ENCODE measurements at regions not wholly inside any gene's neighbourhood (a gene's known extent, or its start where the extent isn't known, plus 50 kb on each side); places are given as distances from the start of the nearest gene placed in this dataset.
A peak's percentile ranks its signal among the peaks of the same experiment; 100 is the strongest.
"Not testable (repeated sequence)": the region's sequence is repeated elsewhere in the genome, so short reads cannot be mapped to it uniquely, and the experiment has no call there.

DNA sequence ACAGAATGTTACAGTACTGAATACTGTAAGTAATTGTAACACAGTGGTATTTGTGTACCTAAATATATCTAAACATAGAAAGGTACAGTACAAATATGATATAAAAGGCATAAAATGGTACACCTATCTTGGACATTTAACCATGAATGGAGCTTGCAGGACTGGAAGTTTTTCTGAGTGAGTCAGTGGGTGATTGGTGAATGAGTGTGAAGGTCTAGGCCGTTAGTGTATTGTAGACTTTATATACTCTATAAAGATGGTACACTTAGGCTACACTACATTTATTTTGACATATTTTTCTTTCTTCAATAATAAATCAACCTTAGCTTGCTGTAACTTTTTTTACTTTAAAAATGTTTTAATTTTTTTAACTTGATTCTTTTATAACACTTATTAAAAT, 422.5 kb upstream of the FSTL5 start:
- no peak for DNase-seq

DNA sequence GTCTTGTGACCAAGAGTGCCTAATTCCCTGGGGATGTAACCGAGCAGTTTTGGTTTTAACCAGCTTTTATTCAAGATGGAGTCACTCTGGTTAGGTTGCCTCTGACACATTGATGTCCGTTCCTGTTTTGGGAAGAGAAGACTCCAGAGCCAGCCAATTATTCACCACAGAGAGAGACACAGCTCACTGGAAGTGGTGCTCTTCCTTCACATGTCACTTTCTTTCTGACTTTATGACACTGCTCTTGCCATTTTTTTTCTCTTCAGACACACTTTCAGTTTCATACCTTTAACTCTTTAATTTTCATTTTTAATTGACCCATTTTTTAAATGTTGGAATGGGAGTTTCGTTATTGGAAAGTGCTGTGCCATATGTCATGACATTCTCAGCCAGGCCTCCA, 418.4 kb upstream of the FSTL5 start:
- no peak for DNase-seq

DNA sequence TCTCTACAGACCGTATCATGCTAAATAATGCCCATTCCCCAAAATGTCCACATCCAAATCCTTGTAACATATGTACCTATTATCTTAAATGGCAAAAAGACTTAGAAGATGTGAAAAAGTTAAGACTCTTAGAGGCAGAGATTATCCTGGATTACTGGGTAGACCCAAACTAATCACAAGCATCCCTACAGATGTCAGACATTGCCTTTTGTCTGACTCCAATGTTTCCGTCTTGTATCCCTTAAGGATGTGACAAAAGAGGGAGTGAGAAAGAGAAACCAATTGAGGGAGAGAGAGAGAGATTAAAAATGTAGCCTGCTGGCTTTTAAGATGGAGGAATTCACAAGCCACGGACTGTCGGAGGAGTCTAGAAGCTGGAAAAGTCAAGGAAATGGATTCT, 401.9 kb upstream of the FSTL5 start:
- no peak for DNase-seq

DNA sequence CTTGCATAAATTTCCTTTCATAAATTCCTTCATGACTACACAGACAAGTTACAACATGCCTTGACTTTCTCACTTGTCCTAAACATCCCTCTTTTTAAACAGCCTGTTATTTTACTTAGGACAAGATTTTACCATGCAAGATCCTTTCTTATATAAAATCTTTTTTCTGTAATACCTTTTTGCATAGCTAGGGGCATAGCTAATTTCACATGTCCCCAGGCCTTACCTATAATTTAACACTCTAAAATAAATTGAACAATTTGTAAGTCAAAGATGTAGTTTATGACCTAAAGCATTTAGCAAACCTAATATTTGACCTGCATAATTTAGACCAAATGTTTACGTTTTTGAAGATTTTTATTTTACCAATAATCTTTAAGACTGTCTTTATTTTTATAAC, 396.3 kb upstream of the FSTL5 start:
- no peak for DNase-seq

- DNase-seq = no peak
These were observed 393.8 kb upstream of the FSTL5 start for GRCh38 chr4:162557516-162558106.

- no peak for DNase-seq
These were observed 371.3 kb upstream of the FSTL5 start for GRCh38 chr4:162535121-162535520.

DNA sequence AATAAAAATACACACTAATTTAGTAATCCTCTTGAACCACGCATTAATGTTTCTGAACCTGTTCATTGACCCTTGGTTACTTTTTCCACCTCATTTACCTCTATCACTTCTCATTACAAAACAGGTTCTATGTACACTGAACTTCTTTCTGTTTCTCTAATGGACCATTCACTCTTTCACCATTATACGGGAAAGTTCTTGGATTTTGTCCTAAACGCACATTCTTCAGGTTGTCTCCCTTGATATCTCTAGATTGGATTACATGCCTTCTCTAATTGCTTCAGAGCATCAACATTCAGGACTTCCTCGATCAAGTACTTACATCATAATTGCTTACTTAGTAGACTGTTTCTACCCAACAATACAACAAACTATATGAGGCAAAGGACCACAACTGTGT, 359.4 kb upstream of the FSTL5 start:
- DNase-seq = no peak

DNA sequence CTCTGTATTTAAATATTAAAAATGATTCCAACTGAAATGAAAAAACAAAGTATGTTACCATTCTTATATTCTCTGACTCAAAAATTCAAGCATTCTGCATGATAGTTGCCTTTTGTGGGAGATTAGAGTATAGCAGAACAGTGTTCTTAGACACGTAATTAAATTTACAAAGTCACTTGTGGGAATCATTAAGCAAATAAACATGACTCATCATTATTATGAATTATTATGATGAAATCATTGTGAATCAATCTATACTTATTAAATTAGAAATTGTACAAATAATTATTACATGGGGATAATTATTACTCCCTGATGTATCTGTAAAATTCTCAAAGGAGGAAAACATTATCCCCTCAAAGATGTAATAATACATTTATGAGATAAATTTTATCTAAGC, 358.9 kb upstream of the FSTL5 start:
- no peak for DNase-seq

DNA sequence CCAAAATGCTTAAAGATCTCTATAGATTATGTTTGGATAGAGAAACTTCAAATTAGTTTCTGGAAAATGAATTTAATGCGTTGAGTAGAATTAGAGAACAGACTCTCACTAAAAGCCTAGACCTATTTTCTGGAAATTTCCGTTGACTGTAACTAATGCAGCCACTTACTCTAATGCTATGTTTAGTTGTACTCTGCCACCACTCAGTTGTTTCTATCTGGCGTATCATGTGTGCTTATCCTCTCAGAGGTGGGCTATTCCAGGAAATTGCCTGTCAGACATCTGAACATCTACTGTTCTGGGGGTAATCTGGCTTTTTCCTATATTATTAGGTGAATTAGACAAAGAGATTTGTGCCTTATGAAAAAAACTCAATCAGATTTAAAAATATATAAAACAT, 347.1 kb upstream of the FSTL5 start:
- DNase-seq = no peak

- no peak for DNase-seq
These were observed 346.3 kb upstream of the FSTL5 start for GRCh38 chr4:162510115-162510514.

- no peak for DNase-seq
These were observed 345.5 kb upstream of the FSTL5 start for GRCh38 chr4:162509333-162509732.

- DNase-seq = no peak
These were observed 342.5 kb upstream of the FSTL5 start for GRCh38 chr4:162506253-162506652.

- DNase-seq = no peak
These were observed 340.1 kb upstream of the FSTL5 start for GRCh38 chr4:162503868-162504267.

DNA sequence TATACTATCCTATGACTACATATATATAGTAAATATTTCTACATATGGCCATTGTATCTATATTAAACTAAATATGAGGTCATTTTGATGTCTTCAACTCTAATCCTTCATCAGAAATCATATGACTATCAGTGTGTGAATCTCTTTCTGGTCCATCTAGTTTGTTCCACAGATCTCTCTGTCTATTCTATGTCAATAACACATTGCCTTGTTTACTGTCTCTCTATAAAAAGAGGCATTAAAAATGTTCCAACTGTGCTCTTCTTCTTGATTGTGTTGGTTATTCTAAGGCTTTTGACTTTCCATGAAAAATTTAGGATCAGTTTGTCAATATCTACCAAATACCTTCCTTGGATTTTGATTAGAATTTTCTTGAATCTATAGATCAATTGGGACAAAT, 338.3 kb upstream of the FSTL5 start:
- DNase-seq = no peak

- DNase-seq = no peak
These were observed 335.7 kb upstream of the FSTL5 start for GRCh38 chr4:162499478-162499877.

- DNase-seq = no peak
These were observed 334.4 kb upstream of the FSTL5 start for GRCh38 chr4:162498168-162498567.

- DNase-seq = peak in 1 of 5 experiments; percentile 52
These were observed 333.9 kb upstream of the FSTL5 start for GRCh38 chr4:162497564-162498167.

GRCh38 chr4:162494935-162495334, 331.1 kb upstream of the FSTL5 start:
- no peak for DNase-seq

GRCh38 chr4:162485486-162485885, 321.7 kb upstream of the FSTL5 start:
- no peak for DNase-seq

- no peak for DNase-seq
These were observed 311.4 kb upstream of the FSTL5 start for GRCh38 chr4:162475246-162475645.

GRCh38 chr4:162469977-162470376, 306.2 kb upstream of the FSTL5 start:
- no peak for DNase-seq

DNA sequence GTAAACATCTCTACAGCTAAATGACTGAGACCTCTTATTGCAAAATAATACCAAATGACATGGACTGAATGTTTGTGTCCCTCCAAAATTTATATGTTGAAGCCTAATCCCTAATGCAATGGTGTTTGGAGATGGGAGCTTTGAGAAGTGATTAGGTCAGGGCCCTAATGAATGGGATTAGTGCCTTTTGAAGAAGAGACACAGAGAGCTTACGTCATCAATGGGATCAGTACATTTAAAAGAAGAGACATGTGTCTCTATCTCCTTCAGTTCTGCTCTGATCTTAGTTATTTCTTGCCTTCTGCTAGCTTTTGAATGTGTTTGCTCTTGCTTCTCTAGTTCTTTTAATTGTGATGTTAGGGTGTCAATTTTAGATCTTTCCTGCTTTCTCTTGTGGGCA, 301.6 kb upstream of the FSTL5 start:
- DNase-seq = not testable (repeated sequence)

- no peak for DNase-seq
These were observed 298.2 kb upstream of the FSTL5 start for GRCh38 chr4:162461952-162462351.

DNA sequence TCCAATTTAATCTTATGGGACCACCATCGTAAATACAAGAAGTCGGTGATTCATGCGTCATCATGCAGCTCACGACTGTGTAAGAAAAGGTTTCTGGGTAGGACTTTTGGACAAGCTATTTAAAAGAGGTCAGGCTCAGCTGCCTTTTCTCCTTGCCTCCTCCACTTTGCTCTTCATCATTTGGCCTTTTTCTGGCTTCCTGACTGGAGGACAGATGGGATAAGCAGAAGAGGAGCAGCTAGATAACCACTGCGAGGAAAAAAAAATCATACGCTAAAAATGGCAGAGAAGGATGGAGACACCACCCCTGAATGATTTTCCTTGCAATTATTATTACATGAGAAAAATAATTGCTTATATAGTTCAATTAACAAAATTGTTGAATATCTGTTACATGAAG, 294.3 kb upstream of the FSTL5 start:
- DNase-seq = no peak
